ENCODE measurements at regions not wholly inside any gene's neighbourhood (a gene's known extent, or its start where the extent isn't known, plus 50 kb on each side); places are given as distances from the start of the nearest gene placed in this dataset.

- no peak for TF ChIP-seq EZH2phosphoT487 (IDR thresholded peaks at IDR 0.05; ENCODE audit: low read depth, severe bottlenecking, unreplicated experiment)
- Histone ChIP-seq H3K27ac (no peak overlapping the region), H3K9me3 (ENCODE audit: low read depth) (no peaks in the 10 kb centered on the region), H3K79me2 (no peaks in the 10 kb centered on the region), H3K27me3 (no peaks in the 10 kb centered on the region), H3K4me3 (no peak overlapping the region), H3K36me3 (replicated peaks; ENCODE audit: insufficient read depth, low read depth) (no peaks in the 10 kb centered on the region), H3K4me2 (no peak overlapping the region), H4K20me1 (ENCODE audit: insufficient read depth, poor library complexity, severe bottlenecking) (no peaks in the 10 kb centered on the region), H3K9me2 (replicated peaks; ENCODE audit: insufficient read depth) (no peaks in the 10 kb centered on the region), H2AFZ (no peak overlapping the region), H3K4me1 (ENCODE audit: insufficient read depth) (no peaks in the 10 kb centered on the region)
- WGBS (ENCODE audit: low lambda C conversion rate, missing lambda C conversion rate), result 94% methylated on average over 4 of the region's 4 CpGs
- DNase-seq (ENCODE audit: low spot score), result no peak
Measured at GRCh38 chr4:145301386-145302080, 121.1 kb upstream of the OTUD4 start.

- Histone ChIP-seq H3K4me3 (no peak overlapping the region), H3K9me3 (ENCODE audit: low read depth) (no peaks in the 10 kb centered on the region), H2AFZ (no peak overlapping the region), H3K27ac (no peak overlapping the region), H3K79me2 (no peaks in the 10 kb centered on the region), H3K4me1 (ENCODE audit: insufficient read depth) (no peaks in the 10 kb centered on the region), H3K9me2 (replicated peaks; ENCODE audit: insufficient read depth) (no peaks in the 10 kb centered on the region), H3K4me2 (no peak overlapping the region), H4K20me1 (ENCODE audit: insufficient read depth, poor library complexity, severe bottlenecking) (no peaks in the 10 kb centered on the region), H3K27me3 (no peaks in the 10 kb centered on the region), H3K36me3 (replicated peaks; ENCODE audit: insufficient read depth, low read depth) (no peaks in the 10 kb centered on the region)
- TF ChIP-seq EZH2 (IDR thresholded peaks at IDR 0.05; ENCODE audit: borderline replicate concordance) (no peak), EZH2phosphoT487 (IDR thresholded peaks at IDR 0.05; ENCODE audit: low read depth, severe bottlenecking, unreplicated experiment) (no peak), CTCF (IDR thresholded peaks at IDR 0.05; ENCODE audit: poor library complexity) (no peak)
- no peak for DNase-seq (ENCODE audit: low spot score)
- WGBS (ENCODE audit: low lambda C conversion rate, missing lambda C conversion rate), result 71% methylated on average over 5 of the region's 5 CpGs
Measured at GRCh38 chr4:145299380-145300076, 119.1 kb upstream of the OTUD4 start.

- Histone ChIP-seq H4K20me1 (ENCODE audit: insufficient read depth, poor library complexity, severe bottlenecking) (no peaks in the 10 kb centered on the region), H3K9me2 (replicated peaks; ENCODE audit: insufficient read depth) (no peaks in the 10 kb centered on the region), H3K4me1 (ENCODE audit: insufficient read depth) (no peaks in the 10 kb centered on the region), H2AFZ (no peak overlapping the region), H3K9me3 (ENCODE audit: low read depth) (no peaks in the 10 kb centered on the region), H3K4me3 (no peak overlapping the region), H3K27ac (no peak overlapping the region), H3K36me3 (replicated peaks; ENCODE audit: insufficient read depth, low read depth) (no peaks in the 10 kb centered on the region), H3K4me2 (no peak overlapping the region), H3K79me2 (no peaks in the 10 kb centered on the region), H3K27me3 (no peaks in the 10 kb centered on the region)
- no peak for DNase-seq (ENCODE audit: low spot score)
- 75% methylated on average over 2 of the region's 2 CpGs for WGBS (ENCODE audit: low lambda C conversion rate, missing lambda C conversion rate)
- TF ChIP-seq EZH2phosphoT487 (IDR thresholded peaks at IDR 0.05; ENCODE audit: low read depth, severe bottlenecking, unreplicated experiment) (no peak), CTCF (IDR thresholded peaks at IDR 0.05; ENCODE audit: poor library complexity) (no peak), EZH2 (IDR thresholded peaks at IDR 0.05; ENCODE audit: borderline replicate concordance) (no peak)
Measured at GRCh38 chr4:145298885-145299284, 118.5 kb upstream of the OTUD4 start.

GRCh38 chr4:145297556-145297955 is 117.2 kb upstream of the OTUD4 start:
- H2AFZ ChIP-seq, result no peak overlapping the region
- H3K9me3 ChIP-seq (ENCODE audit: low read depth), result no peaks in the 10 kb centered on the region
- H3K4me2 ChIP-seq, result no peak overlapping the region
- no peaks in the 10 kb centered on the region for H4K20me1 ChIP-seq (ENCODE audit: insufficient read depth, poor library complexity, severe bottlenecking)
- no peak for TF ChIP-seq CTCF (IDR thresholded peaks at IDR 0.05; ENCODE audit: poor library complexity)
- TF ChIP-seq EZH2 (IDR thresholded peaks at IDR 0.05; ENCODE audit: borderline replicate concordance), result no peak
- TF ChIP-seq EZH2phosphoT487 (IDR thresholded peaks at IDR 0.05; ENCODE audit: low read depth, severe bottlenecking, unreplicated experiment), result no peak
- H3K4me3 ChIP-seq, result no peak overlapping the region
- no peaks in the 10 kb centered on the region for H3K27me3 ChIP-seq
- H3K27ac ChIP-seq, result no peak overlapping the region
- DNase-seq (ENCODE audit: low spot score), result no peak
- H3K9me2 ChIP-seq (replicated peaks; ENCODE audit: insufficient read depth), result no peaks in the 10 kb centered on the region
- H3K4me1 ChIP-seq (ENCODE audit: insufficient read depth), result no peaks in the 10 kb centered on the region
- no peaks in the 10 kb centered on the region for H3K36me3 ChIP-seq (replicated peaks; ENCODE audit: insufficient read depth, low read depth)
- H3K79me2 ChIP-seq, result no peaks in the 10 kb centered on the region

Data from hepatocyte (in vitro differentiated cells).